LNCAP (cell line): ENCODE measurements at regions not wholly inside any gene's neighbourhood (a gene's known extent, or its start where the extent isn't known, plus 50 kb on each side); places are given as distances from the start of the nearest gene placed in this dataset.

Experiments
- TF ChIP-seq, protein P1 (sequence below): fragments of 450-650 bp; IDR thresholded peaks from 2 replicates; pipeline ENCODE4 v1.5.1; 2017; ENCODE audit warnings: mild to moderate bottlenecking

GRCh38 chr9:88816141-88816540, 175.1 kb upstream of the S1PR3 start:
- TF ChIP-seq, protein P1, sequence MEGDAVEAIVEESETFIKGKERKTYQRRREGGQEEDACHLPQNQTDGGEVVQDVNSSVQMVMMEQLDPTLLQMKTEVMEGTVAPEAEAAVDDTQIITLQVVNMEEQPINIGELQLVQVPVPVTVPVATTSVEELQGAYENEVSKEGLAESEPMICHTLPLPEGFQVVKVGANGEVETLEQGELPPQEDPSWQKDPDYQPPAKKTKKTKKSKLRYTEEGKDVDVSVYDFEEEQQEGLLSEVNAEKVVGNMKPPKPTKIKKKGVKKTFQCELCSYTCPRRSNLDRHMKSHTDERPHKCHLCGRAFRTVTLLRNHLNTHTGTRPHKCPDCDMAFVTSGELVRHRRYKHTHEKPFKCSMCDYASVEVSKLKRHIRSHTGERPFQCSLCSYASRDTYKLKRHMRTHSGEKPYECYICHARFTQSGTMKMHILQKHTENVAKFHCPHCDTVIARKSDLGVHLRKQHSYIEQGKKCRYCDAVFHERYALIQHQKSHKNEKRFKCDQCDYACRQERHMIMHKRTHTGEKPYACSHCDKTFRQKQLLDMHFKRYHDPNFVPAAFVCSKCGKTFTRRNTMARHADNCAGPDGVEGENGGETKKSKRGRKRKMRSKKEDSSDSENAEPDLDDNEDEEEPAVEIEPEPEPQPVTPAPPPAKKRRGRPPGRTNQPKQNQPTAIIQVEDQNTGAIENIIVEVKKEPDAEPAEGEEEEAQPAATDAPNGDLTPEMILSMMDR: no peak

- TF ChIP-seq, protein P1: no peak
Measured at GRCh38 chr9:88816591-88816990, 174.7 kb upstream of the S1PR3 start.

DNA sequence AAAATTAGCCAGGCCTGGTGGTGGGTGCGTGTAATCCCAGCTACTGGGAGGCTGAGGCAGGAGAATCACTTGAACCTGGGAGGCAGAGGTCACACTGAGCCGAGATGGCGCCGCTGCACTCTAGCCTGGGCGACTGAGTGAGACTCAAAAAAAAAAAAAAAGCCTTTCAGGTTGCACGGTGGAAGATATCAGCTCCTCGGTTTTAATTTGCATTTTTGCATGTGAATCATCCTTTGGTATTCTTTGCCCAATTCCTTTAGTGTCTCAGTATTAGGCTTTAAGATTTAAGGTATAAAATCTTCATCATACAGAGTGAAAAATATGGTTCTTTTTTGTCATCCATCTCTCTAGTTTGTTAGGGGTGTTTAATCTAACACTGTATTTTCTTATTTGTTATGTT, 173.6 kb upstream of the S1PR3 start:
- TF ChIP-seq, protein P1: no peak

DNA sequence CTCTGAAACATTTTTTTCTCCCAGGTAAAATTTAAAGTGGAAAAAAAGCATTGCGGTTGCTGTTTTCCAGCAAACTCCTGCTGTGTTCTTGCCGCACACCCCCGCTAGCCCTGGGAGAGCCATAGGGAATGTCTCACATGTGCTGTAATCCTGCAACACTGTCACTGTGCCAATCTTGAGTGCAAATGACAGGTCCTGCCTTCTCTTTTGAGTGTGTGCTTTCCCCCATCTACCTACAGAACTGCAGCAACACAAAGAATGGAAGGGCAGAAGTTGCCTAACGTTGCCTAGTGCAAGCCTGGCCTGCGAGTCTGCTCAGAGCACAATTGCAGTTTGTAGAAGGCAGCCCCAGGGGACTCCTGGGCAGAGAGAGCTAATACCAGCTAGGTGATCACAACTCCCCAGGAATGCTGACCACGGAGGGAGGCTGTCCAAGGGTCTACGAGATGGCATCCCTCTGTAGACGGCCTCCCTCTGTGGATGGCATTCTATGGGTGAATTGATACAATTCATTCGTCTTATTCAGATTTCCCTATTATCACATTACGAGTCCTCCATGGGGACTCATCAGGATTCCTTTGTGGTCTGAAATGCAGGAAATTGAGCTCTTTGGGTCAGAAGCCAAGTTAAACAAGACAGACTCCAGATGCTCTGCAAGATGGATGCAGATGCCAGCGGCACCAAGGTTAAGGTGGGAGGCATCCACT, 172.6 kb upstream of the S1PR3 start:
- TF ChIP-seq, protein P1: no peak

DNA sequence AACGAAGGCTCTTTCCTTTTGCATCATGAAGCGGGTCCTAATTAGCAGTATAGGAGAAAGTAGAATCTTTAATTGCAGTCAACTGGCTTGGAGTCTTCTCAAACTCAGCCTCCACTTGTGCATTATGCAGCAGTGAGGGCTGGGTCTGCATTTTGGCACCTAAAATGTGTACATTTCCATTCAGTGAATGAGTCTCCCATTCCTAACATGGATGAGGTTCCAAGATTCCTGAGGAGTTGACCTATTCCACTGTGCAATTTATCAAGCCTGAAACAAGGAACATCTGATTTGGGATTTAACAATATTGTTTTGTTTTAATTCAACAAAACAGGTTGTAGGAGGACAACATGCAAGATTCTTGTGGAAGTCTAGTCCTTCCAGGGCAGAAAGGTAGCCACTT, 171.8 kb upstream of the S1PR3 start:
- TF ChIP-seq, protein P1: no peak

DNA sequence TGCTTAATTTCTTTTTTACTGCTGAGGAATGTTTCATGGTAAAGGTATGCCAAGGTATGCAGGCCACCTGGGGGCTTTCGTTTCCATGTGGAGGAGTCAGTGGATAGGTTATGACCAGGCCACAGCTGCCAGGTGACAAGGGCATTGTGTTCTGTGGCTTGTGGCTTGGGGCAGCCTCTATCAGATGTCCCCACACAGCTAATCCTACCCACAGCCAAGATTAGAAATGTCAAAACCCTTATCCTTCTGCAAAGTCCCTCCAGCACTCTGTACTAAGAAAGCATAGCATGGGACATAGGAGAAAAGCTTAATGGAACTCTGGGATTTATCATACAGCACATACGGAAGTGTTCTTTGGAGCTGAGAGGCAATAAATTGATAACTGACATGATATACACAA, 171.2 kb upstream of the S1PR3 start:
- TF ChIP-seq, protein P1: no peak

- TF ChIP-seq, protein P1: no peak
Measured at GRCh38 chr9:88821033-88821745, 170.1 kb upstream of the S1PR3 start.
